Activated T-cell treated with anti-CD3 and anti-CD28 coated beads, Interleukin-2, amount 50 U/mL, for 4 hours (primary cell): ENCODE measurements at regions not wholly inside any gene's neighbourhood (a gene's known extent, or its start where the extent isn't known, plus 50 kb on each side); places are given as distances from the start of the nearest gene placed in this dataset.

Experiments
- ATAC-seq, 2 donors: fragments of 200-7000 bp; cut with Tn5 transposase; one replicate each; pipeline ENCODE4 v1.10.0; 2021
- DNase-seq: peaks from one replicate; pipeline ENCODE4 v3.0.0-alpha.2; 2020
- H3K27me3 Mint-ChIP-seq: one replicate; pipeline ENCODE4 v1.8.0; 2021; ENCODE audit warnings: low read depth, mixed read lengths
- H3K36me3 Mint-ChIP-seq: one replicate; pipeline ENCODE4 v1.8.0; 2022; ENCODE audit warnings: mixed read lengths; ENCODE audit not compliant: insufficient read depth
- H3K4me1 Mint-ChIP-seq: one replicate; pipeline ENCODE4 v1.8.0; 2021; ENCODE audit warnings: low read depth, mixed read lengths
- H3K4me3 Mint-ChIP-seq: one replicate; pipeline ENCODE4 v1.8.0; 2021; ENCODE audit warnings: mild to moderate bottlenecking, moderate library complexity, mixed read lengths
- H3K9me3 Mint-ChIP-seq: one replicate; pipeline ENCODE4 v1.8.0; 2021; ENCODE audit warnings: mixed read lengths

- Mint-ChIP-seq H3K27me3 (no peaks in the 10 kb centered on the region), H3K4me3 (no peak overlapping the region), H3K4me1 (no peaks in the 10 kb centered on the region), H3K9me3 (no peaks in the 10 kb centered on the region), H3K36me3 (no peaks in the 10 kb centered on the region)
- DNase-seq (no peak), ATAC-seq (no peak)
These were observed 286.4 kb upstream of the BCHE start for GRCh38 chr3:166123576-166123975.

- Mint-ChIP-seq H3K4me1 (no peaks in the 10 kb centered on the region), H3K4me3 (no peak overlapping the region), H3K36me3 (no peaks in the 10 kb centered on the region), H3K9me3 (peaks cover 2% of the 10 kb centered on the region), H3K27me3 (no peaks in the 10 kb centered on the region)
- DNase-seq, result no peak
- no peak for ATAC-seq
These were observed 285.9 kb upstream of the BCHE start for GRCh38 chr3:166123088-166123487.

GRCh38 chr3:166118049-166118448 lies 280.8 kb upstream of the BCHE start:
- H3K4me3 Mint-ChIP-seq, result no peak overlapping the region
- H3K9me3 Mint-ChIP-seq, result peaks cover 6% of the 10 kb centered on the region
- no peaks in the 10 kb centered on the region for H3K36me3 Mint-ChIP-seq
- H3K4me1 Mint-ChIP-seq, result no peaks in the 10 kb centered on the region
- no peak for ATAC-seq
- no peaks in the 10 kb centered on the region for H3K27me3 Mint-ChIP-seq
- DNase-seq, result no peak

- no peaks in the 10 kb centered on the region for H3K27me3 Mint-ChIP-seq
- ATAC-seq, result no peak
These were observed 277.2 kb upstream of the BCHE start for GRCh38 chr3:166114448-166114847.

GRCh38 chr3:166111562-166111961 lies 274.3 kb upstream of the BCHE start:
- Mint-ChIP-seq H3K9me3 (peaks cover 10% of the 10 kb centered on the region), H3K4me3 (no peak overlapping the region), H3K36me3 (no peaks in the 10 kb centered on the region), H3K4me1 (no peaks in the 10 kb centered on the region), H3K27me3 (no peaks in the 10 kb centered on the region)
- no peak for ATAC-seq
- no peak for DNase-seq

More at GRCh38 chr3:166114448-166114847, 277.2 kb upstream of the BCHE start:
- no peak for DNase-seq
- Mint-ChIP-seq H3K4me1 (no peaks in the 10 kb centered on the region), H3K4me3 (no peak overlapping the region), H3K9me3 (peaks cover 9% of the 10 kb centered on the region), H3K36me3 (no peaks in the 10 kb centered on the region)

GRCh38 chr3:166110102-166110501 lies 272.9 kb upstream of the BCHE start:
- no peak for ATAC-seq
- no peaks in the 10 kb centered on the region for H3K36me3 Mint-ChIP-seq
- DNase-seq, result no peak
- H3K4me1 Mint-ChIP-seq, result no peaks in the 10 kb centered on the region
- no peak overlapping the region for H3K4me3 Mint-ChIP-seq
- H3K9me3 Mint-ChIP-seq, result peaks cover 10% of the 10 kb centered on the region
- no peaks in the 10 kb centered on the region for H3K27me3 Mint-ChIP-seq

GRCh38 chr3:166104938-166105337 lies 267.7 kb upstream of the BCHE start:
- Mint-ChIP-seq H3K4me1 (no peaks in the 10 kb centered on the region), H3K4me3 (no peak overlapping the region), H3K9me3 (peaks cover 11% of the 10 kb centered on the region), H3K27me3 (no peaks in the 10 kb centered on the region), H3K36me3 (no peaks in the 10 kb centered on the region)
- ATAC-seq, result no peak
- DNase-seq, result no peak

GRCh38 chr3:166100730-166101129 lies 263.5 kb upstream of the BCHE start:
- no peaks in the 10 kb centered on the region for H3K27me3 Mint-ChIP-seq
- peaks cover 8% of the 10 kb centered on the region for H3K9me3 Mint-ChIP-seq
- H3K4me3 Mint-ChIP-seq, result no peak overlapping the region
- ATAC-seq, result no peak
- no peaks in the 10 kb centered on the region for H3K4me1 Mint-ChIP-seq
- DNase-seq, result no peak
- H3K36me3 Mint-ChIP-seq, result no peaks in the 10 kb centered on the region

GRCh38 chr3:166089575-166089974 lies 252.4 kb upstream of the BCHE start:
- H3K27me3 Mint-ChIP-seq, result no peaks in the 10 kb centered on the region
- no peaks in the 10 kb centered on the region for H3K4me1 Mint-ChIP-seq
- H3K4me3 Mint-ChIP-seq, result no peak overlapping the region
- H3K9me3 Mint-ChIP-seq, result peaks cover 12% of the 10 kb centered on the region
- DNase-seq, result no peak
- no peak for ATAC-seq
- no peaks in the 10 kb centered on the region for H3K36me3 Mint-ChIP-seq

- Mint-ChIP-seq H3K36me3 (no peaks in the 10 kb centered on the region), H3K4me1 (no peaks in the 10 kb centered on the region), H3K9me3 (peaks cover 7% of the 10 kb centered on the region), H3K27me3 (no peaks in the 10 kb centered on the region), H3K4me3 (no peak overlapping the region)
- no peak for ATAC-seq
- DNase-seq, result no peak
These were observed 248.1 kb upstream of the BCHE start for GRCh38 chr3:166085164-166085856.

- Mint-ChIP-seq H3K27me3 (no peaks in the 10 kb centered on the region), H3K4me1 (no peaks in the 10 kb centered on the region), H3K36me3 (no peaks in the 10 kb centered on the region), H3K9me3 (peaks cover 5% of the 10 kb centered on the region), H3K4me3 (no peak overlapping the region)
- DNase-seq (no peak), ATAC-seq (no peak)
These were observed 242.9 kb upstream of the BCHE start for GRCh38 chr3:166080096-166080495.

- Mint-ChIP-seq H3K27me3 (no peaks in the 10 kb centered on the region), H3K4me1 (no peaks in the 10 kb centered on the region), H3K9me3 (peaks cover 7% of the 10 kb centered on the region), H3K4me3 (no peak overlapping the region), H3K36me3 (no peaks in the 10 kb centered on the region)
- ATAC-seq (no peak), DNase-seq (no peak)
These were observed 234.6 kb upstream of the BCHE start for GRCh38 chr3:166071831-166072230.

GRCh38 chr3:166064476-166064875 lies 227.3 kb upstream of the BCHE start:
- ATAC-seq, result no peak
- no peak for DNase-seq
- H3K27me3 Mint-ChIP-seq, result no peaks in the 10 kb centered on the region
- no peak overlapping the region for H3K4me3 Mint-ChIP-seq
- H3K4me1 Mint-ChIP-seq, result no peaks in the 10 kb centered on the region
- H3K36me3 Mint-ChIP-seq, result no peaks in the 10 kb centered on the region
- peaks cover 4% of the 10 kb centered on the region for H3K9me3 Mint-ChIP-seq

- H3K36me3 Mint-ChIP-seq, result no peaks in the 10 kb centered on the region
- ATAC-seq, result no peak
- H3K9me3 Mint-ChIP-seq, result peaks cover 2% of the 10 kb centered on the region
- no peak overlapping the region for H3K4me3 Mint-ChIP-seq
- no peaks in the 10 kb centered on the region for H3K27me3 Mint-ChIP-seq
- no peak for DNase-seq
- no peaks in the 10 kb centered on the region for H3K4me1 Mint-ChIP-seq
These were observed 223.7 kb upstream of the BCHE start for GRCh38 chr3:166060789-166061479.

- no peaks in the 10 kb centered on the region for H3K27me3 Mint-ChIP-seq
- H3K4me1 Mint-ChIP-seq, result no peaks in the 10 kb centered on the region
- H3K36me3 Mint-ChIP-seq, result no peaks in the 10 kb centered on the region
- no peak for ATAC-seq
- H3K4me3 Mint-ChIP-seq, result no peak overlapping the region
- DNase-seq, result no peak
- peaks cover 11% of the 10 kb centered on the region for H3K9me3 Mint-ChIP-seq
These were observed 215.2 kb upstream of the BCHE start for GRCh38 chr3:166052440-166052839.
